ENCODE measurements at regions not wholly inside any gene's neighbourhood (a gene's known extent, or its start where the extent isn't known, plus 50 kb on each side); places are given as distances from the start of the nearest gene placed in this dataset.

DNA sequence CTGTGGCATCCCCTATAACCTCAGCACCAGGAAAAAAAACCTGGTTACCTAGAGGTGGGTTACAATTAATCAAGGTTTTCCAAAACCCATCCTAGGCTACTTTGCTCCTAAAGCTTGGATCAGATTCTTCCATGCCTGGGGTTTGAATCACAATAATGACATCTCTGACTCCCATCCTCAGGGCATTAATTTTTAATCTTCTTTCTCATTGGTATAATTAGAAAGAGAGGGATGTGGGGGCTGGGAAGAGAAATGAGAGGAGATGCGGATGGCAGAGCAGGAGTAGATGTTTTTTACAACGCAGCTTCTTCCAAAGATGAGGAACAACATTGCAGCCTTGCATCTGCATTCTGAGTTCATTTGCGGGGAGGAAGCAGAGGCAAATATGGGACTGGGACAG lies 117.2 kb upstream of the E2F8 start:
- peaks cover 7% of the 10 kb centered on the region for H3K4me1 ChIP-seq (ENCODE audit: insufficient read depth)
- TF ChIP-seq, protein P1, sequence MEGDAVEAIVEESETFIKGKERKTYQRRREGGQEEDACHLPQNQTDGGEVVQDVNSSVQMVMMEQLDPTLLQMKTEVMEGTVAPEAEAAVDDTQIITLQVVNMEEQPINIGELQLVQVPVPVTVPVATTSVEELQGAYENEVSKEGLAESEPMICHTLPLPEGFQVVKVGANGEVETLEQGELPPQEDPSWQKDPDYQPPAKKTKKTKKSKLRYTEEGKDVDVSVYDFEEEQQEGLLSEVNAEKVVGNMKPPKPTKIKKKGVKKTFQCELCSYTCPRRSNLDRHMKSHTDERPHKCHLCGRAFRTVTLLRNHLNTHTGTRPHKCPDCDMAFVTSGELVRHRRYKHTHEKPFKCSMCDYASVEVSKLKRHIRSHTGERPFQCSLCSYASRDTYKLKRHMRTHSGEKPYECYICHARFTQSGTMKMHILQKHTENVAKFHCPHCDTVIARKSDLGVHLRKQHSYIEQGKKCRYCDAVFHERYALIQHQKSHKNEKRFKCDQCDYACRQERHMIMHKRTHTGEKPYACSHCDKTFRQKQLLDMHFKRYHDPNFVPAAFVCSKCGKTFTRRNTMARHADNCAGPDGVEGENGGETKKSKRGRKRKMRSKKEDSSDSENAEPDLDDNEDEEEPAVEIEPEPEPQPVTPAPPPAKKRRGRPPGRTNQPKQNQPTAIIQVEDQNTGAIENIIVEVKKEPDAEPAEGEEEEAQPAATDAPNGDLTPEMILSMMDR (conservative IDR thresholded peaks at IDR 0.05; ENCODE audit: low read depth in 2 of 2), result no peak
- TF ChIP-seq, protein P2, sequence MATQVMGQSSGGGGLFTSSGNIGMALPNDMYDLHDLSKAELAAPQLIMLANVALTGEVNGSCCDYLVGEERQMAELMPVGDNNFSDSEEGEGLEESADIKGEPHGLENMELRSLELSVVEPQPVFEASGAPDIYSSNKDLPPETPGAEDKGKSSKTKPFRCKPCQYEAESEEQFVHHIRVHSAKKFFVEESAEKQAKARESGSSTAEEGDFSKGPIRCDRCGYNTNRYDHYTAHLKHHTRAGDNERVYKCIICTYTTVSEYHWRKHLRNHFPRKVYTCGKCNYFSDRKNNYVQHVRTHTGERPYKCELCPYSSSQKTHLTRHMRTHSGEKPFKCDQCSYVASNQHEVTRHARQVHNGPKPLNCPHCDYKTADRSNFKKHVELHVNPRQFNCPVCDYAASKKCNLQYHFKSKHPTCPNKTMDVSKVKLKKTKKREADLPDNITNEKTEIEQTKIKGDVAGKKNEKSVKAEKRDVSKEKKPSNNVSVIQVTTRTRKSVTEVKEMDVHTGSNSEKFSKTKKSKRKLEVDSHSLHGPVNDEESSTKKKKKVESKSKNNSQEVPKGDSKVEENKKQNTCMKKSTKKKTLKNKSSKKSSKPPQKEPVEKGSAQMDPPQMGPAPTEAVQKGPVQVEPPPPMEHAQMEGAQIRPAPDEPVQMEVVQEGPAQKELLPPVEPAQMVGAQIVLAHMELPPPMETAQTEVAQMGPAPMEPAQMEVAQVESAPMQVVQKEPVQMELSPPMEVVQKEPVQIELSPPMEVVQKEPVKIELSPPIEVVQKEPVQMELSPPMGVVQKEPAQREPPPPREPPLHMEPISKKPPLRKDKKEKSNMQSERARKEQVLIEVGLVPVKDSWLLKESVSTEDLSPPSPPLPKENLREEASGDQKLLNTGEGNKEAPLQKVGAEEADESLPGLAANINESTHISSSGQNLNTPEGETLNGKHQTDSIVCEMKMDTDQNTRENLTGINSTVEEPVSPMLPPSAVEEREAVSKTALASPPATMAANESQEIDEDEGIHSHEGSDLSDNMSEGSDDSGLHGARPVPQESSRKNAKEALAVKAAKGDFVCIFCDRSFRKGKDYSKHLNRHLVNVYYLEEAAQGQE (IDR thresholded peaks at IDR 0.05; ENCODE audit: unreplicated experiment), result no peak
- TF ChIP-seq, protein P3, sequence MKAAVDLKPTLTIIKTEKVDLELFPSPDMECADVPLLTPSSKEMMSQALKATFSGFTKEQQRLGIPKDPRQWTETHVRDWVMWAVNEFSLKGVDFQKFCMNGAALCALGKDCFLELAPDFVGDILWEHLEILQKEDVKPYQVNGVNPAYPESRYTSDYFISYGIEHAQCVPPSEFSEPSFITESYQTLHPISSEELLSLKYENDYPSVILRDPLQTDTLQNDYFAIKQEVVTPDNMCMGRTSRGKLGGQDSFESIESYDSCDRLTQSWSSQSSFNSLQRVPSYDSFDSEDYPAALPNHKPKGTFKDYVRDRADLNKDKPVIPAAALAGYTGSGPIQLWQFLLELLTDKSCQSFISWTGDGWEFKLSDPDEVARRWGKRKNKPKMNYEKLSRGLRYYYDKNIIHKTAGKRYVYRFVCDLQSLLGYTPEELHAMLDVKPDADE (IDR thresholded peaks at IDR 0.05), result no peak
- no peak for TF ChIP-seq EZH2 (IDR thresholded peaks at IDR 0.05; ENCODE audit: low read depth, unreplicated experiment)
- TF ChIP-seq, protein P4, sequence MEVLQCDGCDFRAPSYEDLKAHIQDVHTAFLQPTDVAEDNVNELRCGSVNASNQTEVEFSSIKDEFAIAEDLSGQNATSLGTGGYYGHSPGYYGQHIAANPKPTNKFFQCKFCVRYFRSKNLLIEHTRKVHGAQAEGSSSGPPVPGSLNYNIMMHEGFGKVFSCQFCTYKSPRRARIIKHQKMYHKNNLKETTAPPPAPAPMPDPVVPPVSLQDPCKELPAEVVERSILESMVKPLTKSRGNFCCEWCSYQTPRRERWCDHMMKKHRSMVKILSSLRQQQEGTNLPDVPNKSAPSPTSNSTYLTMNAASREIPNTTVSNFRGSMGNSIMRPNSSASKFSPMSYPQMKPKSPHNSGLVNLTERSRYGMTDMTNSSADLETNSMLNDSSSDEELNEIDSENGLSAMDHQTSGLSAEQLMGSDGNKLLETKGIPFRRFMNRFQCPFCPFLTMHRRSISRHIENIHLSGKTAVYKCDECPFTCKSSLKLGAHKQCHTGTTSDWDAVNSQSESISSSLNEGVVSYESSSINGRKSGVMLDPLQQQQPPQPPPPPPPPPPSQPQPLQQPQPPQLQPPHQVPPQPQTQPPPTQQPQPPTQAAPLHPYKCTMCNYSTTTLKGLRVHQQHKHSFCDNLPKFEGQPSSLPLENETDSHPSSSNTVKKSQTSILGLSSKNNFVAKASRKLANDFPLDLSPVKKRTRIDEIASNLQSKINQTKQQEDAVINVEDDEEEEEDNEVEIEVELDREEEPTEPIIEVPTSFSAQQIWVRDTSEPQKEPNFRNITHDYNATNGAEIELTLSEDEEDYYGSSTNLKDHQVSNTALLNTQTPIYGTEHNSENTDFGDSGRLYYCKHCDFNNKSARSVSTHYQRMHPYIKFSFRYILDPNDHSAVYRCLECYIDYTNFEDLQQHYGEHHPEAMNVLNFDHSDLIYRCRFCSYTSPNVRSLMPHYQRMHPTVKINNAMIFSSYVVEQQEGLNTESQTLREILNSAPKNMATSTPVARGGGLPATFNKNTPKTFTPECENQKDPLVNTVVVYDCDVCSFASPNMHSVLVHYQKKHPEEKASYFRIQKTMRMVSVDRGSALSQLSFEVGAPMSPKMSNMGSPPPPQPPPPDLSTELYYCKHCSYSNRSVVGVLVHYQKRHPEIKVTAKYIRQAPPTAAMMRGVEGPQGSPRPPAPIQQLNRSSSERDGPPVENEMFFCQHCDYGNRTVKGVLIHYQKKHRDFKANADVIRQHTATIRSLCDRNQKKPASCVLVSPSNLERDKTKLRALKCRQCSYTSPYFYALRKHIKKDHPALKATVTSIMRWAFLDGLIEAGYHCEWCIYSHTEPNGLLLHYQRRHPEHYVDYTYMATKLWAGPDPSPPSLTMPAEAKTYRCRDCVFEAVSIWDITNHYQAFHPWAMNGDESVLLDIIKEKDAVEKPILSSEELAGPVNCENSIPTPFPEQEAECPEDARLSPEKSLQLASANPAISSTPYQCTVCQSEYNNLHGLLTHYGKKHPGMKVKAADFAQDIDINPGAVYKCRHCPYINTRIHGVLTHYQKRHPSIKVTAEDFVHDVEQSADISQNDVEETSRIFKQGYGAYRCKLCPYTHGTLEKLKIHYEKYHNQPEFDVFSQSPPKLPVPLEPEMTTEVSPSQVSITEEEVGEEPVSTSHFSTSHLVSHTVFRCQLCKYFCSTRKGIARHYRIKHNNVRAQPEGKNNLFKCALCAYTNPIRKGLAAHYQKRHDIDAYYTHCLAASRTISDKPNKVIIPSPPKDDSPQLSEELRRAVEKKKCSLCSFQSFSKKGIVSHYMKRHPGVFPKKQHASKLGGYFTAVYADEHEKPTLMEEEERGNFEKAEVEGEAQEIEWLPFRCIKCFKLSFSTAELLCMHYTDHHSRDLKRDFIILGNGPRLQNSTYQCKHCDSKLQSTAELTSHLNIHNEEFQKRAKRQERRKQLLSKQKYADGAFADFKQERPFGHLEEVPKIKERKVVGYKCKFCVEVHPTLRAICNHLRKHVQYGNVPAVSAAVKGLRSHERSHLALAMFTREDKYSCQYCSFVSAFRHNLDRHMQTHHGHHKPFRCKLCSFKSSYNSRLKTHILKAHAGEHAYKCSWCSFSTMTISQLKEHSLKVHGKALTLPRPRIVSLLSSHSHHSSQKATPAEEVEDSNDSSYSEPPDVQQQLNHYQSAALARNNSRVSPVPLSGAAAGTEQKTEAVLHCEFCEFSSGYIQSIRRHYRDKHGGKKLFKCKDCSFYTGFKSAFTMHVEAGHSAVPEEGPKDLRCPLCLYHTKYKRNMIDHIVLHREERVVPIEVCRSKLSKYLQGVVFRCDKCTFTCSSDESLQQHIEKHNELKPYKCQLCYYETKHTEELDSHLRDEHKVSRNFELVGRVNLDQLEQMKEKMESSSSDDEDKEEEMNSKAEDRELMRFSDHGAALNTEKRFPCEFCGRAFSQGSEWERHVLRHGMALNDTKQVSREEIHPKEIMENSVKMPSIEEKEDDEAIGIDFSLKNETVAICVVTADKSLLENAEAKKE (CRISPR knock-in tag; IDR thresholded peaks at IDR 0.05), result no peak
- no peak for ATAC-seq
- Mint-ChIP-seq H3K4me3 (no peak overlapping the region), H3K36me3 (ENCODE audit: low read depth) (no peaks in the 10 kb centered on the region), H3K9me3 (no peaks in the 10 kb centered on the region), H3K27me3 (ENCODE audit: insufficient read depth, low read depth, poor library complexity) (no peaks in the 10 kb centered on the region), H3K4me1 (peaks cover 4% of the 10 kb centered on the region), H3K27ac (no peak overlapping the region)
- H3K4me2 ChIP-seq, result no peak overlapping the region
- H3K27ac ChIP-seq (ENCODE audit: low read depth), result no peak overlapping the region
- no peaks in the 10 kb centered on the region for H4K20me1 ChIP-seq (replicated peaks; ENCODE audit: insufficient read depth)
- 0 out of 2 replicates have a peak overlapping the region, but pooled peaks have one; percentile 52 for H2AFZ ChIP-seq
- no peaks in the 10 kb centered on the region for H3K9me2 ChIP-seq (ENCODE audit: insufficient read depth)
- H3K4me3 ChIP-seq, result no peak overlapping the region
- H3K79me2 ChIP-seq (replicated peaks; ENCODE audit: insufficient read depth), result no peaks in the 10 kb centered on the region
- no peaks in the 10 kb centered on the region for H3F3A ChIP-seq (replicated peaks; ENCODE audit: low read depth)
- DNase-seq (ENCODE audit: low spot score), result no peak
- H3K36me3 ChIP-seq (ENCODE audit: insufficient read depth), result no peaks in the 10 kb centered on the region
- H3K27me3 ChIP-seq (ENCODE audit: insufficient read depth), result no peaks in the 10 kb centered on the region
